ENCODE measurements at regions not wholly inside any gene's neighbourhood (a gene's known extent, or its start where the extent isn't known, plus 50 kb on each side); places are given as distances from the start of the nearest gene placed in this dataset.

DNA sequence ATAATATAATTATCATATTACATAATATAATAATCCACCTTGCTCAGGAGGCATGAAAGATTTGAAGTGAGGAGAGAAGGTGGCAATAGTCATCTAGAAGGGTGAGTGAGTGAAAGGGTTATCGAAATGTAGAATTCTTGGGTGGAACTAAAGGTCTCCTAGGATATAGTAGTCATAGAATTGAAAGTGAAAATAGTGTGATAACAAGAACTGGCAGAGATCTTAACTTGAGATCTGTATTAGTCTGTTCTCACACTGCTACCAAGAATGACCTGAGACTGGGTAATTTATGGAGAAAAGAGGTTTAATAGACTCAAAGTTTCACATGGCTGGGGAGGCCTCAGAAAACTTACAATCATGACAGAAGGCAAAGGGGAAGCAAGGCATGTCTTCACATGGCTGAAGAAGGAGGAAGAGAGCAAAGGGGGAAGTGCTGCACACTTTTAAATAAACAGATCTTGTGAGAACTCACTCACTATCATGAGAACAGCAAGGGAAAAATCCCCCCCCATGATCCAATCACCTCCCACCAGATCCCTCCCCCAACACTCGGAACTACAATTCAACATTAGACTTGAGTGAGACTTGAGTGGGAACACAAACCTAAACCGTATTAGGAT is 351.5 kb downstream of the NR4A2 start:
- dilution Hi-C loops (cut with HindIII; ENCODE audit: low sequenced_read_pairs, unreplicated experiment) = no loop called here
- Histone ChIP-seq H3K23ac (ENCODE audit: low read depth, low read length) (no peak overlapping the region), H3K4me2 (ENCODE audit: low read depth, low read length) (no peak overlapping the region), H2BK20ac (ENCODE audit: low read depth, low read length) (no peak overlapping the region), H2BK5ac (ENCODE audit: low read depth, low read length, poor library complexity, severe bottlenecking) (no peak overlapping the region), H4K91ac (ENCODE audit: insufficient read depth, low read depth, low read length) (no peak overlapping the region), H2BK15ac (ENCODE audit: low read depth, low read length) (no peak overlapping the region), H4K8ac (ENCODE audit: low read depth in 2 of 2, low read length in 2 of 2) (no peak overlapping the region), H3K18ac (ENCODE audit: low read depth, low read length) (no peak overlapping the region), H2BK120ac (ENCODE audit: low read depth, low read length) (no peak overlapping the region), H3K14ac (replicated peaks; ENCODE audit: low read depth, low read length) (no peak overlapping the region), H4K5ac (ENCODE audit: low read depth, low read length) (no peak overlapping the region), H2AFZ (replicated peaks; ENCODE audit: low read length, poor library complexity) (no peak overlapping the region), H3K56ac (ENCODE audit: extremely low read depth, insufficient read depth, low read length) (no peak overlapping the region), H3K27me3 (ENCODE audit: control insufficient read depth, insufficient read depth, low read length) (no peaks in the 10 kb centered on the region), H3K36me3 (ENCODE audit: control insufficient read depth, insufficient read depth, low read length) (no peaks in the 10 kb centered on the region), H2AK5ac (ENCODE audit: low read depth, low read length) (no peak overlapping the region), H3K9me1 (ENCODE audit: insufficient read depth, low read length) (no peaks in the 10 kb centered on the region), H3K9ac (ENCODE audit: low read depth, low read length) (no peak overlapping the region), H3K27ac (ENCODE audit: insufficient read depth, low read length) (no peak overlapping the region), H2AK9ac (replicated peaks; ENCODE audit: low read depth, low read length, poor library complexity) (no peak overlapping the region), H3K79me1 (ENCODE audit: low read depth in 1 of 2, low read length in 2 of 2) (no peaks in the 10 kb centered on the region), H3K4me3 (ENCODE audit: insufficient read depth, low read depth, low read length) (no peak overlapping the region), H3K9me3 (ENCODE audit: control insufficient read depth, insufficient read depth, low read length) (peaks cover 12% of the 10 kb centered on the region; the same call in 1 of the 2 replicates), H3K4me1 (ENCODE audit: control insufficient read depth, insufficient read depth, low read length) (no peaks in the 10 kb centered on the region), H4K20me1 (ENCODE audit: insufficient read depth, low read length) (no peaks in the 10 kb centered on the region), H3K4ac (ENCODE audit: low read depth, low read length) (no peak overlapping the region)
- BruUV-seq (replicated peaks) = no TSS peak
- intact Hi-C loops (cut with micrococcal nuclease) = no loop called here
- in situ Hi-C loops (cut with MboI; ENCODE audit: low sequenced_read_pairs) = no loop called here
- no peak for ATAC-seq (ENCODE audit: low read depth)
- POLR2A ChIA-PET (ENCODE audit: unreplicated experiment) = no interaction called here
- CTCF ChIA-PET = no interaction called here
- no peak for DNase-seq
- WGBS, 2 experiments (ENCODE audit: extremely low coverage in 2 of 2, insufficient read length in 1 of 2) = 0% methylated on average over 1 of the region's 3 CpGs; no CpG with 5 or more reads in 1 of the 2 experiments
- TF ChIP-seq, protein P1, sequence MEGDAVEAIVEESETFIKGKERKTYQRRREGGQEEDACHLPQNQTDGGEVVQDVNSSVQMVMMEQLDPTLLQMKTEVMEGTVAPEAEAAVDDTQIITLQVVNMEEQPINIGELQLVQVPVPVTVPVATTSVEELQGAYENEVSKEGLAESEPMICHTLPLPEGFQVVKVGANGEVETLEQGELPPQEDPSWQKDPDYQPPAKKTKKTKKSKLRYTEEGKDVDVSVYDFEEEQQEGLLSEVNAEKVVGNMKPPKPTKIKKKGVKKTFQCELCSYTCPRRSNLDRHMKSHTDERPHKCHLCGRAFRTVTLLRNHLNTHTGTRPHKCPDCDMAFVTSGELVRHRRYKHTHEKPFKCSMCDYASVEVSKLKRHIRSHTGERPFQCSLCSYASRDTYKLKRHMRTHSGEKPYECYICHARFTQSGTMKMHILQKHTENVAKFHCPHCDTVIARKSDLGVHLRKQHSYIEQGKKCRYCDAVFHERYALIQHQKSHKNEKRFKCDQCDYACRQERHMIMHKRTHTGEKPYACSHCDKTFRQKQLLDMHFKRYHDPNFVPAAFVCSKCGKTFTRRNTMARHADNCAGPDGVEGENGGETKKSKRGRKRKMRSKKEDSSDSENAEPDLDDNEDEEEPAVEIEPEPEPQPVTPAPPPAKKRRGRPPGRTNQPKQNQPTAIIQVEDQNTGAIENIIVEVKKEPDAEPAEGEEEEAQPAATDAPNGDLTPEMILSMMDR (conservative IDR thresholded peaks at IDR 0.05; ENCODE audit: low read depth, low read length) = no peak
- TF ChIP-seq SMC3 (IDR thresholded peaks at IDR 0.05; ENCODE audit: low read depth, low read length) (no peak), BHLHE40 (IDR thresholded peaks at IDR 0.05; ENCODE audit: low read depth, low read length) (no peak), MAFK (IDR thresholded peaks at IDR 0.05; ENCODE audit: low read depth, low read length) (no peak), RFX5 (IDR thresholded peaks at IDR 0.05; ENCODE audit: low read depth, low read length) (no peak), POLR2A (IDR thresholded peaks at IDR 0.05; ENCODE audit: low read depth, low read length) (no peak), MXI1 (IDR thresholded peaks at IDR 0.05; ENCODE audit: borderline replicate concordance, low read depth, low read length) (no peak), CHD1 (IDR thresholded peaks at IDR 0.05; ENCODE audit: low read depth, low read length) (no peak), RCOR1 (IDR thresholded peaks at IDR 0.05; ENCODE audit: insufficient replicate concordance, low read length) (no peak), NFE2L2 (IDR thresholded peaks at IDR 0.05; ENCODE audit: low read depth, low read length) (no peak), MAZ (IDR thresholded peaks at IDR 0.05; ENCODE audit: borderline replicate concordance, low read depth, low read length) (no peak), CEBPB (IDR thresholded peaks at IDR 0.05; ENCODE audit: low read depth, low read length) (no peak), FOS (IDR thresholded peaks at IDR 0.05; ENCODE audit: low read depth, low read length) (no peak), RAD21 (IDR thresholded peaks at IDR 0.05; ENCODE audit: low read length) (no peak)
- TF ChIP-seq, protein P2, sequence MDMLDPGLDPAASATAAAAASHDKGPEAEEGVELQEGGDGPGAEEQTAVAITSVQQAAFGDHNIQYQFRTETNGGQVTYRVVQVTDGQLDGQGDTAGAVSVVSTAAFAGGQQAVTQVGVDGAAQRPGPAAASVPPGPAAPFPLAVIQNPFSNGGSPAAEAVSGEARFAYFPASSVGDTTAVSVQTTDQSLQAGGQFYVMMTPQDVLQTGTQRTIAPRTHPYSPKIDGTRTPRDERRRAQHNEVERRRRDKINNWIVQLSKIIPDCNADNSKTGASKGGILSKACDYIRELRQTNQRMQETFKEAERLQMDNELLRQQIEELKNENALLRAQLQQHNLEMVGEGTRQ (IDR thresholded peaks at IDR 0.05; ENCODE audit: low read depth, low read length) = no peak
- TF ChIP-seq, protein P3, sequence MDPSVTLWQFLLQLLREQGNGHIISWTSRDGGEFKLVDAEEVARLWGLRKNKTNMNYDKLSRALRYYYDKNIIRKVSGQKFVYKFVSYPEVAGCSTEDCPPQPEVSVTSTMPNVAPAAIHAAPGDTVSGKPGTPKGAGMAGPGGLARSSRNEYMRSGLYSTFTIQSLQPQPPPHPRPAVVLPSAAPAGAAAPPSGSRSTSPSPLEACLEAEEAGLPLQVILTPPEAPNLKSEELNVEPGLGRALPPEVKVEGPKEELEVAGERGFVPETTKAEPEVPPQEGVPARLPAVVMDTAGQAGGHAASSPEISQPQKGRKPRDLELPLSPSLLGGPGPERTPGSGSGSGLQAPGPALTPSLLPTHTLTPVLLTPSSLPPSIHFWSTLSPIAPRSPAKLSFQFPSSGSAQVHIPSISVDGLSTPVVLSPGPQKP (IDR thresholded peaks at IDR 0.05; ENCODE audit: borderline replicate concordance, low read depth, low read length) = no peak

Data from IMR-90 (cell line).